CD4-positive, alpha-beta T cell treated with Interleukin-4 for 4 hours (primary cell): ENCODE measurements at regions not wholly inside any gene's neighbourhood (a gene's known extent, or its start where the extent isn't known, plus 50 kb on each side); places are given as distances from the start of the nearest gene placed in this dataset.
"Not testable (repeated sequence)": the region's sequence is repeated elsewhere in the genome, so short reads cannot be mapped to it uniquely, and the experiment has no call there.

Source experiments
- DNase-seq: peaks from one replicate; pipeline ENCODE4 v3.0.0-alpha.2; 2020

- DNase-seq: no peak
These were observed 59.8 kb upstream of the C5orf63 start for GRCh38 chr5:127133071-127133470.

GRCh38 chr5:127136908-127137307 is 63.6 kb upstream of the C5orf63 start:
- no peak for DNase-seq

- DNase-seq: no peak
These were observed 70.4 kb upstream of the C5orf63 start for GRCh38 chr5:127143722-127144121.

- no peak for DNase-seq
These were observed 79.7 kb upstream of the C5orf63 start for GRCh38 chr5:127153031-127153430.

- DNase-seq: no peak
These were observed 80.2 kb upstream of the C5orf63 start for GRCh38 chr5:127153521-127153920.

- no peak for DNase-seq
These were observed 90.4 kb upstream of the C5orf63 start for GRCh38 chr5:127163750-127164149.

GRCh38 chr5:127170918-127171600 is 97.8 kb upstream of the C5orf63 start:
- no peak for DNase-seq

- DNase-seq: no peak
These were observed 103.5 kb upstream of the C5orf63 start for GRCh38 chr5:127176769-127177168.

GRCh38 chr5:127182631-127183030 is 108.0 kb upstream of the MEGF10 start:
- DNase-seq: not testable (repeated sequence)

GRCh38 chr5:127183332-127183731 is 107.3 kb upstream of the MEGF10 start:
- no peak for DNase-seq

- DNase-seq: no peak
These were observed 105.7 kb upstream of the MEGF10 start for GRCh38 chr5:127184851-127185250.

- no peak for DNase-seq
These were observed 103.9 kb upstream of the MEGF10 start for GRCh38 chr5:127186657-127187056.

GRCh38 chr5:127187706-127188105 is 102.9 kb upstream of the MEGF10 start:
- no peak for DNase-seq

- no peak for DNase-seq
These were observed 98.4 kb upstream of the MEGF10 start for GRCh38 chr5:127192150-127192549.

- DNase-seq: no peak
These were observed 97.7 kb upstream of the MEGF10 start for GRCh38 chr5:127192836-127193338.

GRCh38 chr5:127196042-127196441 is 94.6 kb upstream of the MEGF10 start:
- DNase-seq: no peak

- not testable (repeated sequence) for DNase-seq
These were observed 93.0 kb upstream of the MEGF10 start for GRCh38 chr5:127197402-127198167.

GRCh38 chr5:127202738-127203137 is 87.9 kb upstream of the MEGF10 start:
- not testable (repeated sequence) for DNase-seq

GRCh38 chr5:127203818-127204217 is 86.8 kb upstream of the MEGF10 start:
- DNase-seq: no peak

- no peak for DNase-seq
These were observed 85.4 kb upstream of the MEGF10 start for GRCh38 chr5:127205147-127205546.

- no peak for DNase-seq
These were observed 84.1 kb upstream of the MEGF10 start for GRCh38 chr5:127206320-127207113.

- no peak for DNase-seq
These were observed 80.6 kb upstream of the MEGF10 start for GRCh38 chr5:127210042-127210441.

GRCh38 chr5:127213231-127213630 is 77.4 kb upstream of the MEGF10 start:
- DNase-seq: no peak
